ENCODE measurements at regions not wholly inside any gene's neighbourhood (a gene's known extent, or its start where the extent isn't known, plus 50 kb on each side); places are given as distances from the start of the nearest gene placed in this dataset.

GRCh38 chr9:12640866-12641636 lies 52.1 kb upstream of the TYRP1 start:
- peak; percentile 96 for DNase-seq (ENCODE audit: low read depth)

All from renal cortical epithelial cell (primary cell).